GM21528 (cell line): ENCODE measurements at regions not wholly inside any gene's neighbourhood (a gene's known extent, or its start where the extent isn't known, plus 50 kb on each side); places are given as distances from the start of the nearest gene placed in this dataset.
"Not testable (repeated sequence)": the region's sequence is repeated elsewhere in the genome, so short reads cannot be mapped to it uniquely, and the experiment has no call there.

Experiments
- ATAC-seq: cut with Tn5 transposase; IDR thresholded peaks from one replicate; pipeline ENCODE4 v1.9.1; 2021; ENCODE audit warnings: mild to moderate bottlenecking, moderate library complexity; ENCODE audit not compliant: unreplicated experiment, low FRiP score

GRCh38 chr19:28706693-28707092, 506.3 kb downstream of the UQCRFS1 start:
- ATAC-seq: no peak

- ATAC-seq: no peak
Measured at GRCh38 chr19:28705008-28705407, 507.9 kb downstream of the UQCRFS1 start.

GRCh38 chr19:28703400-28703956, 509.5 kb downstream of the UQCRFS1 start:
- ATAC-seq: no peak

- ATAC-seq: no peak
Measured at GRCh38 chr19:28701491-28701890, 511.5 kb downstream of the UQCRFS1 start.

- ATAC-seq: no peak
Measured at GRCh38 chr19:28700176-28700575, 512.8 kb downstream of the UQCRFS1 start.

GRCh38 chr19:28697308-28697707, 515.6 kb downstream of the UQCRFS1 start:
- no peak for ATAC-seq

- ATAC-seq: no peak
Measured at GRCh38 chr19:28694812-28695211, 518.1 kb downstream of the UQCRFS1 start.

GRCh38 chr19:28691683-28692082, 521.3 kb downstream of the UQCRFS1 start:
- no peak for ATAC-seq

GRCh38 chr19:28689464-28689863, 523.5 kb downstream of the UQCRFS1 start:
- ATAC-seq: not testable (repeated sequence)

GRCh38 chr19:28687296-28687695, 525.7 kb downstream of the UQCRFS1 start:
- no peak for ATAC-seq

GRCh38 chr19:28686756-28687155, 526.2 kb downstream of the UQCRFS1 start:
- no peak for ATAC-seq

GRCh38 chr19:28685802-28686201, 527.1 kb downstream of the UQCRFS1 start:
- no peak for ATAC-seq

GRCh38 chr19:28685077-28685476, 527.9 kb downstream of the UQCRFS1 start:
- not testable (repeated sequence) for ATAC-seq

- no peak for ATAC-seq
Measured at GRCh38 chr19:28680111-28680510, 532.8 kb downstream of the UQCRFS1 start.

GRCh38 chr19:28670836-28671235, 542.1 kb downstream of the UQCRFS1 start:
- no peak for ATAC-seq

- no peak for ATAC-seq
Measured at GRCh38 chr19:28669804-28670203, 543.1 kb downstream of the UQCRFS1 start.

- no peak for ATAC-seq
Measured at GRCh38 chr19:28667348-28667977, 545.5 kb downstream of the UQCRFS1 start.

GRCh38 chr19:28665748-28666147, 547.2 kb downstream of the UQCRFS1 start:
- no peak for ATAC-seq

- ATAC-seq: no peak
Measured at GRCh38 chr19:28656644-28657043, 556.3 kb downstream of the UQCRFS1 start.

GRCh38 chr19:28655054-28655453, 557.9 kb downstream of the UQCRFS1 start:
- ATAC-seq: no peak

GRCh38 chr19:28652765-28653164, 560.2 kb downstream of the UQCRFS1 start:
- ATAC-seq: no peak

GRCh38 chr19:28646629-28647028, 566.3 kb downstream of the UQCRFS1 start:
- ATAC-seq: no peak
